HG02588 (cell line): ENCODE measurements at regions not wholly inside any gene's neighbourhood (a gene's known extent, or its start where the extent isn't known, plus 50 kb on each side); places are given as distances from the start of the nearest gene placed in this dataset.
A peak's percentile ranks its signal among the peaks of the same experiment; 100 is the strongest.

Source experiments
- ATAC-seq: cut with Tn5 transposase; IDR thresholded peaks from one replicate; pipeline ENCODE4 v1.9.1; 2021; ENCODE audit warnings: mild to moderate bottlenecking, moderate library complexity; ENCODE audit not compliant: unreplicated experiment

DNA sequence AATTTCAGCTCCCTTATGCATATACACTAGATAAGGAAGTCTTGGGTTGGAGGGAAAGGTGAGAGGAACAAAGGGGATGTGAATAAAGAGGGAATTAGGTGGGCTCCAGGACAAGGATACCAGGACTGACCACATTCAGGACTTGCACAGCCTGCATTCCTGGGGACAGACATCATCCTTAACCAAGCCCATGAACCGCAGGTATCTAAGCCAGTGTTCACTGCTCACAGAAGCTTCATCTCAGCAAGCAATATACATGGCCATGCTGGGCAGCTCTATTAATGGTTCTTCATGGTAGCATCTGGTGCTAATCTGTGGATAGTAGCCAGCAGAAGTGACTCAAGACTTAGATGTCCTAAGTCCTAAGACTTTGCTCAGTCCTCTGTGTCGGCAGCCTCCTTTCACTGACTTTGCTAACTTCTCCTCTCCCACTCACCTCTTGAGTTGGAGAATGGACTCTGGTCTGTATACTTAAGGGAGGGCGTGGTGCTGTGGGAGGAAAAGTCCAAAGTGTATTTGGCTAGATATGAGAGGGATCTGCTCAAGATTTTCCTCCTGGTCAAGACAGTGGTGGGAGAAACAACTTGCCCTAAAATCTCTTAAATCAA lies 136.1 kb downstream of the ASCL1 start:
- ATAC-seq: no peak

DNA sequence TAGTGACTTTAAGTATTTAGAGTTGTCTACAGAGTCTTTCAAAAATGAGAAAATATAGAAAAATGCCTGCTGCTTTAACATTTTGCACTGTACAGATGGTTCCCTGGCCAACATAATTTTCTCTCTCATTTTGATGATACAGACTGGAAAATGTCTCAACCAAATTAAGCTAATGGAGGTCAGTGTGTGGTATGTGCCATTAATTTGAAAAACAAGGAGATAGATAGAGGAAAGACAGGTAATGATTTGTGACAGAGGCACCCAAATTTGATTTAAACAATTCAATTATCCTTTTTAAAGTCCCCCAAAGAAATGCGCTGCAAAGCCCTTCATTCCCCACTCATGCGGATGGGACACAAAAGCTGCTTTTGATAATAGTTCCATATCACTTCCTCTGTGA lies 140.0 kb downstream of the ASCL1 start:
- no peak for ATAC-seq

DNA sequence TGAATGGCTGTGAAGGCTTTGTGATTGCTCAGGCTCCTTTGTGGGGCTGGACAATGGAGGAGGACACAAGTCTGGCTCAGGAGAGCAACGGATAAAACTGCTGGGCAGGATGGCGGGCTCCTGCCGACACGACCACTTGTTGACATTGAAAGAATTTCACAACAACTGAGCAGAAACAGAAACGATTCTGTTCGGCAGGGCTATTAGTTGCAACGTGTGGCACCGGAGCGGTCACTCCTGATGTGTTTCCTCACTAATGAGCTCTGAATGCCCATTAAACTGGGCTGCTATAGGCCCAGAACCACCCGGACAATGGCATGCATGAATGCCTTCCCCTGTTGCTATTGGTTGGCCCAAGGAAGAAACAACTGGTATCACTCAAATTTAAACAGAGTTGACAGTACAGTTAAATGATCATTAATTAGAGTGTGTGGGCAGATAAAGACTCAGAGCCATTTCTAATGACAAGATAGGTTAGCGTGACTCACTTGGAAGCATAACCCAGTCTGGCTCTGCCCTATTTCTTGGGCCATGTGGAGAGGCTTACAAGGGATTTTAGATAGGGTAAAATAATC lies 142.9 kb downstream of the ASCL1 start:
- no peak for ATAC-seq

- peak; percentile 91 for ATAC-seq
These were observed 144.8 kb downstream of the ASCL1 start for GRCh38 chr12:103102225-103102744.

DNA sequence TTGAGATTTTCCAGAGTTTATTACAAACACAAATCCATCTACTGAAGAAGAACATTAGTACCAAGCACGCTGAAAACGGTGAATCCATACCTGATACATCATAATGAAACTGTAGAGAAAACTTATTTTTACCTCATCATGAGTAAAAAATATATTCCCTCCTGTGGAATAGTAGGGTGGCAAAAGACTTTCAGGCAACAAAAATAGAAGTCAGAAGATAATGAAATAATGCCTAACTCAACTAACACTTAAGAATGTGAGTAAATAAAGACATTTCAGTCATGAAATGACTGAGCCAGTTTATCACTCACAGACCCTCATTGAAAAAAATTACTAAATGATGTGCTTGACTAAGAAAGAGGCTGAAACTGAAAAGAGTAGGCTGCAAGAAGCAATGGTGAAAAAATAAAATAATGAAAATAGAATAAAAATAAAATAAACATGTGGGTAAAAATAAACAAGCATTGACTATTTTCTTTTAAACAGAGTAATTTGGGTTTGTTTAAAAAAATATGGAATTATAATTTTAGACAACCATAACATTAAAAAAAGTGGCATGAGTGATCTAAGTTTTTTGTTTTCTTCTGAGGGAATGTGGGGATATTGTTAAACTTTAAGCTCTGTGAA lies 148.6 kb downstream of the ASCL1 start:
- peak; percentile 44 for ATAC-seq

GRCh38 chr12:103109861-103110260 lies 152.4 kb downstream of the ASCL1 start:
- no peak for ATAC-seq

- ATAC-seq: peak; percentile 98
These were observed 157.0 kb downstream of the ASCL1 start for GRCh38 chr12:103114296-103115055.

GRCh38 chr12:103128862-103129501 lies 171.5 kb downstream of the ASCL1 start:
- no peak for ATAC-seq

DNA sequence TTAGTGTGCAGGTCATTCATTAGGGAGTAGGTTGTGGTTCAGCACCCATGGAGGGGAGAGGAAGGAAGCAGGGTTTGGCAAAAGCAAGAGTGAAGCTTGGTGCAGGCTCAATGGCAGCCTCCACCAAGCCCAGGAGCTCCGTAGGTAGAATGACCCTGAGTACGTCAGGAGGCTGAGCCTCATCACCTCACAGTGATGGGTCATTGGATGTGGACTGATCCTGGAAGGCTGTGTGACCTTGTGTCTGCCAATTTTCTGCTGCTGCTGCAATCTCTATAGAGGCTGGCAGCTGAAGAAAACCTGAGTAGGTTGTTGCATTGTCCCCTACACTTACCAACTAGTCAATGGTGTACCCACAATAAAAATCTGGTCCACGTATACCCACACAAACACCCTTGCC lies 173.1 kb downstream of the ASCL1 start:
- no peak for ATAC-seq

DNA sequence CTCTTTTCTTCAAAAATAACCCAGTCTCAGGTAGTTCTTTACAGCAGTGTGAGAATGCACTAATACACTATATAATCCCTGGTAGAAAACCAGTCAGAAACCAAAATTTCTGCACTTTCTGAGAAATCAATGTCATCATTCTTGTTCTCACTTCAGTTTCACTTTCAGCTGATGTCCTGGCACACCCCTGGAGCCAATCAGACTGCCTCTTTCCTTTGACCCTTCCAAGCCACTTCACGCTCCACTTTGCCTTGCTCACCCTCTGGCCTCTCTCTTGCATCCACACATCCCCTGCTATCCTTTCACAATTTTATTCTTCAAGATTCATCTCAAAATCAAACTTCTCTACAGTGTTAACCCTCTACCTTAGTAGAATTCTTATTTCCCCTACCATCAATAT lies 181.1 kb downstream of the ASCL1 start:
- ATAC-seq: no peak

- ATAC-seq: no peak
These were observed 182.4 kb downstream of the ASCL1 start for GRCh38 chr12:103139876-103140275.

GRCh38 chr12:103140286-103140685 lies 182.8 kb downstream of the ASCL1 start:
- ATAC-seq: no peak

GRCh38 chr12:103144278-103144677 lies 186.8 kb downstream of the ASCL1 start:
- no peak for ATAC-seq

DNA sequence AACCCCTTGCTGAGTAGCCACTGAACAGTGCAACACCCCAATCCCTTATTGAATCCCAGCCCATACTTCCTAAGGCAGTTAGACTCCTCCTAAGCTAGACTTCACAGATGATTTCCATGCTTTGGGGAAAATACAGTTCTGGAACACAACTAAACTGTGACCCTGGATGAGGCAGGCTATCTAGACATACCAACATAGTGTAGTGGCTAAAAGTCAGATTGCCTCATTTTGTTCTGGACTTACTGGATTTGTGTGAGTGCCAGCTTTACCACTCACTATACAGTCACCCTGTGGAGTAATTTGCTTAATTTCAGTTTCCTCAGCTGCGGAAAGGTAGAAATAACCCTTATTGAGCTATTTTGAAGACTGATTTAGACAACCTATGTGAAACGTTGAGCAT lies 203.1 kb downstream of the ASCL1 start:
- ATAC-seq: no peak

DNA sequence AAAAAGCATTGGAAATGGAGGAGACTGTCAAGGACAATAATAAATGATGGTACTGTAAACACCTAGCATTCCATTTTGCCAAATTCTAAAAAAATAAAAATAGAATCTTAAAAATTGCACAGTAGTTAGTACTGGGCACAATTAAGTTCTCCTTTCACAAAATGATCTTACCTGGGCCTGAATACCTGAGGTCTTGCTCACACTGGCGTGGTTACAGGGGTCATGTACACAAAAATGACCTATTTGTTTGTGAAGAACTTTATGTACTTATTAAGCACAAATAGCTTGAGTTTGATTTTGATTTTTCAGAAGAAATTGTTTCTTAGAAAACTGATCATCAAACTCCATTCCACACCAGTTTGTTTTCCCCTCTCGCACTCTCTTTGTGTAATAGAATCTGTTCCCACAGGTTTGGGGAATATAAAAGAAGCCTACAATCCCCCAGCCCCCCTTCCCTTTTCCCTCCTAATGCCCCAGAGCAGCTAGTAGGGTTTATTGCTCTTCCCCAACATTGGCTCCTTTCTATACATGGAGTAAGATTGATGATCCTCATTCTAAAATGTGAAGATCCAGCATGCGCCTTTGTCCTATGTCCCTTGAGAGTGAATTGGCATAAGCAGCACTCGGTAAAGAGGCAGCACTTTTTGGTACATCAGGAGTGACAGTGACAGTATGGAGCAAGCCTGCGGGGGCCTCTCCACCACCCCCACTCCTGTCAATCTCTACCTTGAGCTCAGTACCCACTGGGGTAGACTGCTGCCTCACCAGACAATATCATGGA lies 204.3 kb downstream of the ASCL1 start:
- no peak for ATAC-seq

GRCh38 chr12:103166949-103167348 lies 209.5 kb downstream of the ASCL1 start:
- no peak for ATAC-seq

DNA sequence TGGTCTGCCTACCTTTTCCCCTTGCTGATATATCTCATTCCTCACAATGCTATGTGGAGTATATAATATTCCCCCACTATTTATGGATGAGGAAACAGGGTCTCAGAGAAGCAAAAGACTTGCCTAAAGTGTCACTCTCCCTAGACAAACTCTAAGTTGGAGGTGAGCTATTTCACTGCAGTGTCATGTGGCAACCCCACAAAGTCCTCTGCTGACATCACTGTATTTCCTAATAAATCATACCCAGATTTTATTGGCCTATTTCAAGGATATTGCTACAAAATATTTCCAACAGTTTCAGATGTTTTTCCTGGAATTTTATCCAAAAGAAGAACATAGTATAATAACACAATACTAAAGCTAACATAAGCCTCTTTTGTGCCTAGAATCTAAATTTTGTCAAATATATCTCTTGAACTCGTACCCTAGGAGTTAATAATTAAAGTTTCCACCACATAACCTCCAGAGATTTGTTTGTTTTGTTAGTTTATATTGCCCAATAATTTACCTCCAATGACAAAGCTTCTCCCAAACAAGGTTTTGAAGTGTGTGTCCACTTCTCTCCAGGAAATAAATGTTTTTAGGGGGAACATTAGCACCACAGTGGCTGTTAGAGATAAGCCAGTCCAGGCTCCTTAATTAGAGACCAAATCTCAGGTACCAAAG lies 215.1 kb downstream of the ASCL1 start:
- no peak for ATAC-seq

DNA sequence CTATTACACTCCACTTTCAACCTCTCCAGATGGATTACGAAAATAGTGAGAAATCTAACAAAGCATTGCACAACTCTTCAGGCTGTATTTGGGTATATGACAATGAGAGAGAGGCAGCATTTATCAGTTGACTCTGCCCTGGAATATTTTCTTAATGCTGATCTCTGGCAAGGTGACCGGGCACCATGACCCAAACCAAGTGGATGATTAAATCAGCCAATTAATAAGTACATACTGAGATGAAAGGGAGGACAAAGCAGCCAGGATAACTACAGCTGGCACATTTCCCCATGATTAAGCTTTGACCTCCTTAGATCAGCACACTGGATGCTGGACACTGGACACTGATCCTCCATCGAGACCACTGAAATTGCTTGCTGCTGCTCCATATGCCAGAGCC lies 218.2 kb downstream of the ASCL1 start:
- no peak for ATAC-seq

GRCh38 chr12:103177639-103178255 lies 220.3 kb downstream of the ASCL1 start:
- ATAC-seq: no peak
